GM18508 (cell line): ENCODE measurements at regions not wholly inside any gene's neighbourhood (a gene's known extent, or its start where the extent isn't known, plus 50 kb on each side); places are given as distances from the start of the nearest gene placed in this dataset.

Source experiments
- ATAC-seq: cut with Tn5 transposase; IDR thresholded peaks from one replicate; pipeline ENCODE4 v1.9.1; 2021; ENCODE audit warnings: moderate number of reproducible peaks; ENCODE audit not compliant: insufficient read depth, unreplicated experiment

GRCh38 chr4:123823244-123823643, 426.6 kb downstream of the SPRY1 start:
- ATAC-seq: no peak

- ATAC-seq: no peak
These were observed 427.9 kb downstream of the SPRY1 start for GRCh38 chr4:123824524-123824923.

GRCh38 chr4:123825596-123826291, 429.1 kb downstream of the SPRY1 start:
- no peak for ATAC-seq

- ATAC-seq: no peak
These were observed 430.3 kb downstream of the SPRY1 start for GRCh38 chr4:123826896-123827295.

GRCh38 chr4:123827511-123827910, 430.9 kb downstream of the SPRY1 start:
- no peak for ATAC-seq

GRCh38 chr4:123830930-123831329, 434.3 kb downstream of the SPRY1 start:
- no peak for ATAC-seq

GRCh38 chr4:123832173-123833026, 435.8 kb downstream of the SPRY1 start:
- ATAC-seq: no peak

- no peak for ATAC-seq
These were observed 436.6 kb downstream of the SPRY1 start for GRCh38 chr4:123833171-123833643.

- ATAC-seq: no peak
These were observed 439.4 kb downstream of the SPRY1 start for GRCh38 chr4:123835831-123836590.

- no peak for ATAC-seq
These were observed 440.4 kb downstream of the SPRY1 start for GRCh38 chr4:123836851-123837595.

- no peak for ATAC-seq
These were observed 441.9 kb downstream of the SPRY1 start for GRCh38 chr4:123838474-123838873.

GRCh38 chr4:123840197-123840596, 443.6 kb downstream of the SPRY1 start:
- no peak for ATAC-seq

- no peak for ATAC-seq
These were observed 445.0 kb downstream of the SPRY1 start for GRCh38 chr4:123841447-123842121.

- ATAC-seq: no peak
These were observed 446.5 kb downstream of the SPRY1 start for GRCh38 chr4:123843137-123843536.

GRCh38 chr4:123844374-123844773, 447.8 kb downstream of the SPRY1 start:
- no peak for ATAC-seq

- ATAC-seq: no peak
These were observed 449.5 kb downstream of the SPRY1 start for GRCh38 chr4:123846092-123846491.

- no peak for ATAC-seq
These were observed 450.0 kb downstream of the SPRY1 start for GRCh38 chr4:123846561-123846960.

- ATAC-seq: no peak
These were observed 452.0 kb downstream of the SPRY1 start for GRCh38 chr4:123848606-123849005.

- no peak for ATAC-seq
These were observed 452.9 kb downstream of the SPRY1 start for GRCh38 chr4:123849495-123849894.

GRCh38 chr4:123851521-123851920, 454.9 kb downstream of the SPRY1 start:
- ATAC-seq: no peak
